ENCODE measurements at regions not wholly inside any gene's neighbourhood (a gene's known extent, or its start where the extent isn't known, plus 50 kb on each side); places are given as distances from the start of the nearest gene placed in this dataset.
"Not testable (repeated sequence)": the region's sequence is repeated elsewhere in the genome, so short reads cannot be mapped to it uniquely, and the experiment has no call there.

DNA sequence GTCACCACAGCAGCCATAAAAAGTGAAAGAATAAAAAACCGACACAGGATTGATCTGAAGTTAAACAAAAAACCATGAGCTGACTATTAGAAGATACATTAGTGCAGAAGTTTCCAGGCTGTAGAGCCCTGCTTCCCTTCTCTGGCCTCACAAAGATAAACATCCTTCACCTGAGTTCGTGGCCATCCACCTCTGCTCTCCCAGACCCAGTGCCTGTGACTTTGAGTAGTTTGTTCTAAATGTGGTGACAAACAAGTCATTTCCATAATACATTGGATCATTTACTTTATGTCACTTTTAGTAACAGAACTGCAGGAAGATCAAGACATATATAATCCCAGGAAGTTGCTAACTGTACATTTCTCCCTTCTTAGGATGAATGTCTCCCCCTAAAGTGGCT lies 241.9 kb upstream of the MAP2 start:
- no peak for DNase-seq
- ATAC-seq (ENCODE audit: poor library complexity), result no peak
- intact Hi-C loops (cut with DNase I), result no loop called here

DNA sequence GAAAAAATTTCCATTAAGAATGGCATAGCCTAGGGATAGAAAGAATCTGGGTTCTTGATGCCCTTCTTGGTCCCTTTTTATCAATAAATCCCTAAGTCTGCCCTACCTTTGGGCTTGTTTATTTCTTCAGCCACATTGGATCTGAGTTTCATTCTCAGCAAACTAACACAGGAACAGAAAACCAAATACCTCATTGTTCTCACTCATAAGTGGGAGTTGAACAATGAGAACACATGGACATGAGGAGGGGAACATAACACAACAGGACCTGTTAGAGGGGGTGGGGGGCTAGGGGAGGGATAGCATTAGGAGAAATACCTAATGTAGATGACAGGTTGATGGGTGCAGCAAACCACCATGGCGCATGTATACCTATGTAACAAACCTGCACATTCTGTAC lies 237.0 kb upstream of the MAP2 start:
- DNase-seq; ATAC-seq (ENCODE audit: poor library complexity); intact Hi-C loops (cut with DNase I): not testable (repeated sequence)

DNA sequence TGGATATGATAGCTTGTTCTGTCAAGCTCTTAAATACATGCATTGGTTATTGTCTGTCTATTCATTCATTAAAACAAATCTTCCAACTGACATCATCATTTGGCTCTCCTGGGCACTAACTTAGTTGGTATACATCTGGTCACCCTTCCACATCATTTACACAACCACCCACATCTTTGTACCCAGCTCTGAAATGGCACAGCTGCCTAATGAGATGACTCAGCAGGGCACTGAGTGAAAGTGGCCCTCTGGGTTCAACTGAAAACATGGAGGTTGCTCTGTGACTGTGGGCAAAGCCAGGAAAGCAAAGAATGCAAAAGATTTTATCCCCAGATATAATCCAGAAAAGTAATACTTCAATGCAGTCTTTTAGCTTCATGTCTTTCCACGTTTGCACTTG lies 234.0 kb upstream of the MAP2 start:
- DNase-seq, result no peak
- intact Hi-C loops (cut with DNase I), result no loop called here
- no peak for ATAC-seq (ENCODE audit: poor library complexity)

DNA sequence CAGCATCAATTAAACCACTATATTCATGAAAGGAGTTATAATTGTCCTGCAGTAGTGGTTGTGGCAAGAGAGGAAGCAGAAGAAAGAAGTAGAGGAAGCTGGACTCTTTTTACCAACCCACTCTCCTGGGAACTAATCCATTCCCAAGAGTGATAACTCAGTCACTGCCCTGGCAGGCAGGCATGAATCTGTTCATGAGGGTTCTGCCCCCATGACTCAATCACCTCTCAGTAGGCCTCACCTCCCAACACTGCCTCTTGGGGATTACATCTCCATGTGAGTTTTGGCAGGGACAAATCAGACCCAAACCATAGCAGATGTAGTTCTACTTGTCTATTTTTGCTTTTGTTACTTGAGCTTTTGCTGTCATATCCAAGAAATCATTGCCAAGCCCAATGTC lies 232.7 kb upstream of the MAP2 start:
- intact Hi-C loops (cut with DNase I), result no loop called here
- DNase-seq, result no peak
- no peak for ATAC-seq (ENCODE audit: poor library complexity)

- intact Hi-C loops (cut with DNase I), result no loop called here
- no peak for ATAC-seq (ENCODE audit: poor library complexity)
- no peak for DNase-seq
Observed at GRCh38 chr2:209194717-209195116, 229.1 kb upstream of the MAP2 start.

GRCh38 chr2:209208211-209208610 lies 215.6 kb upstream of the MAP2 start:
- DNase-seq, result no peak
- intact Hi-C loops (cut with DNase I), result no loop called here
- ATAC-seq (ENCODE audit: poor library complexity), result no peak

GRCh38 chr2:209209943-209210342 lies 213.9 kb upstream of the MAP2 start:
- no peak for ATAC-seq (ENCODE audit: poor library complexity)
- intact Hi-C loops (cut with DNase I), result no loop called here
- no peak for DNase-seq

- intact Hi-C loops (cut with DNase I), result no loop called here
Observed at GRCh38 chr2:209230560-209230959, 193.3 kb upstream of the MAP2 start.

GRCh38 chr2:209236377-209236776 lies 187.5 kb upstream of the MAP2 start:
- DNase-seq (no peak), ATAC-seq (ENCODE audit: poor library complexity) (no peak)
- intact Hi-C loops (cut with DNase I), result no loop called here

More at GRCh38 chr2:209230560-209230959, 193.3 kb upstream of the MAP2 start:
- ATAC-seq (ENCODE audit: poor library complexity), result no peak
- no peak for DNase-seq

DNA sequence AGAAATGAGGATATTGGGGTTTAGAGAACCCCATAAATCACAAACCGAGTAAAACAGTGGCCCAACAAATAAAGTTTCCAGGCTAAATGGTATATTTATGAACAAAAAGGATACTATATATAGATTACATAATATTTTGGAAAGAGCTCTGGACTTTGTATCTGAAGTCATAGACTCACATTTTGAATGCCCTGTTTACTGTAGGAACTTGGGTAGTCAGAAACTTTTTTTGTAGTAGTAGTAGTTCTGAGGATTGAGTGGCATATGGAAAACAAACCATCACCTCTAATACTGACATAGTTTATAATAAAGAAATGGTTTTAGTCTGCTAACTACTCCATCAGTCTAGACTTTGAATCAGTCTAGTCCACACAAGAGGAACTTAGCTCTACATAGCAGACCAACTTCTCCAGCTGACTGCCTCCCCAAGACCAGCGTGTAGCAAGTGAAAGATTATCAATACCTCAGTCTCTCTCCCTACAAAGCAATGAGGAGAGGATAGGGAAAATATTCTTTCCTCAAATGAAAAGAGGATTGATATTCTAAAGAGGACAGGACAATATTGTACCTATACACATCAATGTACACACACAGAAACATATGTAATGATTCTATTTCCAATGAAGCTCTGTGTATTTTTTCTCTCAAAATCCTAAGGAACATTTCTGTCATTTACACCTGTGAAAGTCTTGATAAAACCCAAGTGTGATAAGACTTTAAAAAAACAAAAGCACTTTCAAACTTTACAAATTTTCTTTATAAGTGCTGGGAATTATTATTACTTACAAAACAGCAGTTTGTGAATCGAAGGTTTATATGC lies 184.9 kb upstream of the MAP2 start:
- intact Hi-C loops (cut with DNase I), result no loop called here
- ATAC-seq (ENCODE audit: poor library complexity) (no peak), DNase-seq (no peak)

DNA sequence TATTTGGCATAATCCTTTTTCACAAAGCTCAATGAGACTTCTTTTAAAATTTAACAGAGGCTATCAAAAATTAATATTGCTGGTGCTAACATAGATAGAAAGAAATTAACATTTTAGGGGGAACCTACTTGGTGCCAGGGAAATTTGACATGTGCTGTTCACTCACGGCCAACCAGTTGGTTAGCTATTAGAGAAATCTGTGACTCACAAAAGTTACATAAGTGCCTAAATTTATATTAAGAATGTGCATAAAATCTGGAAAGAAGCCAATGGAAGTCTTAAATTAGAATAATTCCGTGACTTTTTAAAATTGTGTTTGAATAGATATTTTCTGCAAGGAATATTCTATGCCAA lies 184.3 kb upstream of the MAP2 start:
- no peak for DNase-seq
- ATAC-seq (ENCODE audit: poor library complexity), result no peak
- intact Hi-C loops (cut with DNase I), result no loop called here

GRCh38 chr2:209240204-209240603 lies 183.6 kb upstream of the MAP2 start:
- ATAC-seq (ENCODE audit: poor library complexity) (no peak), DNase-seq (no peak)
- intact Hi-C loops (cut with DNase I), result no loop called here

DNA sequence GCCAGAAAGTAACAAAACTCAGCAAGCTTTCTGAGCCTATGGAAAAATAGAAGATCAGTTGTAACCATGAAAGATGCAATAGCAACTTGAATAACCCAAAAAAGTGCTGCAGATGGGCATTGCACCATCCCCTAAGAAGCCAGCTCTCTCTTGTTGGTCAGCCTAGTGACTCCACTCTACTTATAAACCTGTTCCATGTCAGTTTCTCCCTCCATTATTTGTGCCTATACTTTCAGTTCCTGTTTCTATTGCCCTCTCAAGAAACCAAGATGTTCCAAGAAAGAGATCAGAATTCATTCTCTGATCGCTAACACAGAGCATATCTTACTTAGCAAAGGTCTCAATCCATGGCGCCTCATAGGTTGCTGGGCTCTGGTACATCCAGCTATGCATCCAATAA lies 170.3 kb upstream of the MAP2 start:
- ATAC-seq (ENCODE audit: poor library complexity) (no peak), DNase-seq (no peak)
- intact Hi-C loops (cut with DNase I), result no loop called here

DNA sequence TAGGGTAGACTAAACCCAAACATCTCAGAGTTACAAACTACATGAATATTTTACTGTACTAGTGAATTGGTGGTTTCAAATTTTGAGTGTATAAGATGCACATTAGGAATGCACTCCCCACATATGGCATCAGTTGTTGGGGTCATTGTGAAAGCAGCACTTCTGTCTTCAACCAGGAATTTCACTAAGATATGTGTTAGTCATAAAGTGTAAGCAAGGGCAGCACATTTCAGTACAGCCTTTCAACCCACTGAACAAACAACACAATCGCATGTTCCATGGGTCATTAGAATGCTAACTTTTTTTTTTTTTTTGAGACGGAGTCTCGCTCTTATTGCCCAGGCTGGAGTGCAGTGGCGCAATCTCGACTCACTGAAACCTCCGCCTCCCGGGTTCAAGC lies 164.1 kb upstream of the MAP2 start:
- intact Hi-C loops (cut with DNase I), result no loop called here

DNA sequence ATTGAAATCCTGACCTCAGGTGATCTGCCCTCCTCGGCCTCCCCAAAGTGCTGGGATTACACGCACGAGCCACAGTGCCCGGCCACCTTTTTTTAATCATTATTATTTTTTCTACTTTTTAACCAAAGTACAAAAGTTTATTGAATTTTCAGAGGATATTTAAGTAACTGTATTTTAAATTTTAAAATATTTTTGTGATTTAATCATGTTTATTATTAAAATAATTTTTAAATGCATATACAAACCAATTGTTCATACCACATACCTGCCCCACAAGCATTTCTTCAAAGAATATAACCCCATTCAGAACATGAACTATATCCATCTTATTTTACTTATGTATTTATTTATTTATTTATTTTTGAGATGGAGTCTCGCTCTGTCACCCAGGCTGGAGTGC lies 163.6 kb upstream of the MAP2 start:
- DNase-seq, result no peak
- ATAC-seq (ENCODE audit: poor library complexity), result no peak
- intact Hi-C loops (cut with DNase I), result no loop called here

More for the DNA sequence above, 164.1 kb upstream of the MAP2 start:
- no peak for ATAC-seq (ENCODE audit: poor library complexity)
- DNase-seq, result no peak

GRCh38 chr2:209261366-209262053 lies 162.3 kb upstream of the MAP2 start:
- ATAC-seq (ENCODE audit: poor library complexity); intact Hi-C loops (cut with DNase I); DNase-seq: not testable (repeated sequence)

- no peak for ATAC-seq (ENCODE audit: poor library complexity)
- no peak for DNase-seq
- intact Hi-C loops (cut with DNase I), result no loop called here
Observed at GRCh38 chr2:209269024-209269423, 154.8 kb upstream of the MAP2 start.

DNA sequence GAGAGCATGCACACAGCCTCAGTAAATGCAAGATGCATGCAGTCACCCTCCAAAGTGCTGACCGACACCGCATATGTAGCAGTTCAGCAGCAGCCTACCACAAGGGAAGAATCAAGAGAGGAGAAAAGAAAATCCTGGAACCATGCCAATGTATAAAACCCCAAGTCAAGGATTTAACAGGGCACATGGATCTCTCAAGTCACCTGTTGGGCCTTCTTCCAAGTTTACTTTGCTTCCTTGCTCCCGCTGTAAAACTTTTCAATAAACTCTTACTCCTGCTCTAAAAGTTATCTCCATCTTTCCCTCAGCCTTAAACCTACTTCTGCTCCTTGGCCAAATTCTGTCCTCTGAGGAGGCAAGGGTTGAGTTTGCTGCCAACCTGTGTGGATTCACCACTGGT lies 147.8 kb upstream of the MAP2 start:
- intact Hi-C loops (cut with DNase I), result no loop called here
- ATAC-seq (ENCODE audit: poor library complexity) (no peak), DNase-seq (no peak)

DNA sequence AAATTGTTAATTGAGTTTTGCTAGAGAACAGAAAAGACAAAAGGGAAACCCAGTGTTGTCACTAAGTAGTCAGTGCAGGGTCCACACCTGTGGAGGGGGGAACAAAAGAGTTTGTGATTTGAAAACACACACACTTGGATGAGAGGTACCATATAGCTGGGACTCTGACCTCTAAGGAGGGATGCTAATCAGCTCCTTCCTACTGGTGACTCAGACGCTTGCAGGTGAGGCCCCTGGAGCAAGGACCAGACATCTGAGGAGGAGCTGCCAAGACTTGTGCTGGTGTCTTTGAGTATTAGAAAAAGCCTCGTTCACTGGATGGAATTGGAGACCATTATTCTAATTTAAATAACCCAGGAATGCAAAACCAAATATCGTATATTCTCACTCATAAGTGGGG lies 146.4 kb upstream of the MAP2 start:
- ATAC-seq (ENCODE audit: poor library complexity) (no peak), DNase-seq (no peak)
- intact Hi-C loops (cut with DNase I), result no loop called here

DNA sequence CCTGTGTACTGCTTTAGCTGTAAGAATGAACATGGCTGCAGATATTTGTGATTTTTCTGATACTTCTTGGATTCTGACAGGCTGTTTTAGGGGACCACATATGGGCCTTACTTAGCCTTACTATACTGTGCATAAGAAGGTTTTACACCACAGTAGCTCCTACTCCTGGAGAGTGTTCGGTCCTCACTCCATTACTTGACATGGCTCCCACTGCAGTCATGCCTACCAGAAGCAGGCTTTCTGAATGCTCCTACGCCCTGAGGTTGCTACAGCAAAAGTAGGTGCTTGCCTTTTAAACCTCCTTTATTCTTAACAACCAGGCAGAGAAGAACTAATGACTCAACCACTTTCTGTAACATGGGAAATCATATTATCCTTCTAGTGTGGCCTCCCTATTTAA lies 125.2 kb upstream of the MAP2 start:
- no peak for ATAC-seq (ENCODE audit: poor library complexity)
- no peak for DNase-seq
- intact Hi-C loops (cut with DNase I), result no loop called here

Measured in Right ventricle myocardium superior (tissue), 1 donor.